ENCODE measurements at regions not wholly inside any gene's neighbourhood (a gene's known extent, or its start where the extent isn't known, plus 50 kb on each side); places are given as distances from the start of the nearest gene placed in this dataset.

DNA sequence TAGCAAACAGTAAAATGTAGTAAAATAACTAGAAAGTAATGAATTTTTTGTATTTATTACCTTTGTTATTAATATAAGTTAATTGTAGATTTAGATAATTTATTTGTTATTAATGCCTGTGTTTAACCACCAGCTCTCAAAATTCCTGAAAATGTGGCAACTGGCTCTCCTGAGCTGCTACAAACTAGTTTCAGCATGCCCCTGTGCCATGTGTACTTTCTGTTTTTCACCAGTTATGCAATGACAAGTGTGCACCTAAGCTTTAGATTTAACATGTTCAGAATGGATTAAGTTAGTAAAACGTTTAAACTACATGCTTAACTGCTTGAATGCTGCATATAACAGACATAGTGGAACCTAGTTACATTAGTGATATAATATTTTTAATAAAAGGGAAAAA lies 88.1 kb downstream of the POSTN start:
- no peak for DNase-seq

- no peak for DNase-seq
Measured at GRCh38 chr13:37505531-37505930, 93.0 kb downstream of the POSTN start.

GRCh38 chr13:37504251-37504650 lies 94.3 kb downstream of the POSTN start:
- DNase-seq = no peak

DNA sequence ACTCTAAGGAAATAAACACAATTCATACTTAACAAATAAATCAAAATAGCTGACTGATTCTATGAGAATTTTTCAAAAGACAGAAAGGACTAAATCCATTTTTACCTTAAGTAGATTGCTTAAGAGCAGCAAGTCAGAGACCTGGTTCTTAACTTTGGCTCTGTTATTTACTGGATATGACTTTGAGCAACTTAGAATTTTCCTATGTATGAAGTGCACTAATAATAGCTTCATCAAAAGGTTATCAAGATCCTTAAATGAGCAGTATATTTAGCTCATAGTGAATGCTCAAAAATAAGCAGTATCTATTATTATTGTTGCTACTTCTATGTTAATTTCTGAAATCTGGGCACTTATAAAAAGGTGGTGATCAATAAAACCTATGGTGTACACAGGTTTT lies 95.3 kb downstream of the POSTN start:
- no peak for DNase-seq

GRCh38 chr13:37502303-37502993 lies 96.1 kb downstream of the POSTN start:
- peak; percentile 26 to 70 for DNase-seq

GRCh38 chr13:37501187-37501586 lies 97.4 kb downstream of the POSTN start:
- no peak for DNase-seq

DNA sequence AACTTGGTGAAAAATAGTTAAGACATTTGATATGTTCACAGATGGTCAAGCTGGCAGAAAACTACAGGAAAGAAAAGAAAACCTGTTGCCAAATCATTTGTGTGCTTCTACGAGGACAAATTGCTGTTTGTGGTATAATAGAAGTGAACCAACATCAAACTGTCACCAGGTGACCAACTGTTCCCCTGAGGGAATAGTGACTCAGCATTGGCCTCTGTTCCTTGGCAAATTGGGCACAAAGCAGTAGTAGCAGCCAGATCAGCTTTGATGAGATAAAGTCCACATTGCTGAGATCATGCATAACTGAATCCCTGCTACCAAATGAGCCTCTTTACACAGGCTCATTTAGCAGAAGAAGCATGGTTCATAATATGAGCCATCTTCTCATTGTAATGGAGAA lies 103.5 kb downstream of the POSTN start:
- no peak for DNase-seq

- DNase-seq = no peak
Measured at GRCh38 chr13:37493775-37494174, 104.8 kb downstream of the POSTN start.

GRCh38 chr13:37492741-37493514 lies 105.6 kb downstream of the POSTN start:
- DNase-seq = no peak

- no peak for DNase-seq
Measured at GRCh38 chr13:37492075-37492474, 106.5 kb downstream of the POSTN start.

DNA sequence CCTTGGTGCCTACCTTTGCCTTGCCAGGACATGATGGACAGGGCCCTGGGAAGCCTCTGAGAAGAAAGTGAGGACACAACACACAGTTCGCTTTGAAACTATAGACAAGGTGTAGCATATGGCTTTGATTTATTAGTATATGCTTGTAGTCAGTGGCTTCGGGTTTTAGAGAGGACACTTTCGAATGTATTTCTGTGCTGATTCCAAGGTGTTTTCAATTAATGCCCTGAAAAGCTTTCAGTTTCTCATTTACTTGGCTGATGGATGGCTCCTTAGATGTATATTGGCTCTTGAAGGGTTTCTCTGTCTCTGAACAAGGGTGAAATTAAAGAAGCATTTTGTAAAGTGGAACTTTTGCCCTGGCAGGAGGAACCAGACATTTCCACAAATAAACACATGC lies 106.9 kb downstream of the POSTN start:
- no peak for DNase-seq

GRCh38 chr13:37490176-37490779 lies 108.3 kb downstream of the POSTN start:
- DNase-seq = no peak

GRCh38 chr13:37488726-37489125 lies 109.8 kb downstream of the POSTN start:
- DNase-seq = no peak

DNA sequence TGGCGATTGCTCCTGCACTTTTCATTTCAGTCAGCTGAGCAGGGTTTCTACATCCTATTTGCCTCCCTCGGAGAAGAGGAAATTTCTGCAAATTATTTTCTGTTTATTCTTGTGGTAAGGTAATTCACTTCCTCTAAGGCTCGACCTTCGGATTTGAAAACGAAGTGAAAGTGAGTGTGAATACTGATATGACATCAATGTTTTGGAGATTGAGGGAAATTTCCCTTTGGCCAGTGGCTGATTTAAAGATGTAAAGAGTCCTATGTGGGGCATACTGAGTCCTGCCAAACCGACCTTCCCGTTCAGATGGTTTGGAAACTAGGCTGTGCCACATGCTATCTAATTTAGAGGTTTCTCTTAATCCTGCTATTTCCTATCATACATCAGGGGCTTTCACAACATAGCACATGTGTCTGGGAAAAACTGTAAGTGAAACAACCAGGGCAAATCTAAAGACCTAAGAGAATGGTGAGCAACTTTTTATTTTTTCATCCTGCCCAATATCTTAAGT lies 112.3 kb downstream of the POSTN start:
- no peak for DNase-seq

DNA sequence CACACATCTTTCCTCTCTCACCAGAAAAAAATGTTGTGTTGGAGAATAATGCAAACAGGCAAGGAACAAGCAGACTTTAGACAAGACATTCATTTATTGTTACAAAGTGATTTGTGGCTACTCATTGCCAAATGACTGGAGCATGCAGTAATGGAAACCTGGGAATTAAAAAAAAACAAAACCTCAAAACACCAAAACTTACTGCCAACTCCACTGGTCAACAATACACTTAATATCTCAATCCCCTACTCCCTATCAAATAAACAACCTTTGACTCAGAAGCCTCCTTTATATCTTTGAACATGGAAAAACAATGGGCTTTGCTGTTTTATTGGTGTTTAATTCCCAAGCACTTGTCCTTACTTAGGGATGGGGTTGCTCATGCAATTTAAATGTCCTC lies 112.8 kb downstream of the POSTN start:
- no peak for DNase-seq

GRCh38 chr13:37484056-37484455 lies 114.5 kb downstream of the POSTN start:
- no peak for DNase-seq

- DNase-seq = peak; percentile 37 to 45
Measured at GRCh38 chr13:37482331-37482730, 116.2 kb downstream of the POSTN start.

GRCh38 chr13:37481885-37482227 lies 116.7 kb downstream of the POSTN start:
- DNase-seq = no peak

DNA sequence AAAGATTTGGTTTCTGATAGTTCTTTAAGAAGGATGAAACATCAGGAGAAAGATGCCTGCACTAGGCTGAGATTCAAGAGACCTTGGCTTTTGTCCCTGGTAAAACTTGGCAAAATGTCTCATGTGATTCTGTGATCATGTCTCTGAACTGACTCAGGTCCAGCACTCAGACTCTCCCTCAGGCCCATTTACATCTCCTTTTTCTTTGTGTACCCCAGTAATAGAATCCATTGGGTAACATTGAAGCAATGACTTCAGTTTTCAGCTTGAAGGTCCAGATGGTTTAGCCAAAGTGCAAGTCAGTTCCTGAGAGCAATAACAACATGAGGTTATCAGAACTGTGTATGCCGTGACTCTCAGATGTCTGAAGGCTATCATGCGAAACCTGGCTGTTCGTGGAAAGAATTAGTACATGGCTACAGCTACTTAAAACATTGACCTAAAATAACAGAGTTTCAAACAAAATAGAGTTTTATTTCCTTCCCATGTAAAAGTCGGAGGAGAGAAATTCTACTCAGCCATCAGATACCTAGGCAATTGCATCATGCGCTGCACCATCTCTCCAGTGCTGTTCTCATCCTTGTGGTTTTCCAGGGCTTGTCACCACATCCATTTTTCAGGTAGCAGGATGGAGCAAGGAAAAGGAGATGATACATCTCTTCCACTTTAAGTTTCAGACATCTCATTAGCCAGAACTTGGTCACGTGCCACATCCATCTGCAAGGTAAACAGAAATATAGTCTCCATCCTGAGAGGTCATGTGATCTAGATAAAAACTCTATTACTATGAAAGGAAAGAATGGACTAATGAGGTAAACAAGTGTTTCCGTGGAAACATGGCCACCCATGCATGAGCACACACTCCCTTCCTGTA lies 117.3 kb downstream of the POSTN start:
- no peak for DNase-seq

DNA sequence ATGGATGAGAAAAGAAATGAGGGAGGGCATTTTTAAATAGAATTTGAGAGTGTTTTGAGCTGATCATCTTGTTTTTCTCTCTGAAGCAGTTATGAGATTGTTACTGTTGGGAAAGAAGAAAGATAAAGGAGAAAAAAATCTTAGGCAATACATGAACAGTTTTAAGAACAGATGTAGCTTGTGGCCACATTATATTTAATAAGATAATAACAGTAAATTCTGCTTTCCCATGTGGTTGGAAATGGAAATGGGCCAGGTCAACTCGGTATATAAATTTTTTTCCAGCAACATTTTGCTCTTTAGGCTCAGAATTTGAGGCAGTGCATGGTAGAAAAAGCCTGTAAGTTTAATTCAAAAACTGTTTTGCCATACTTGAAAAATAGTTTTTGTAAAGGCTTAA lies 118.7 kb downstream of the POSTN start:
- DNase-seq = no peak

DNA sequence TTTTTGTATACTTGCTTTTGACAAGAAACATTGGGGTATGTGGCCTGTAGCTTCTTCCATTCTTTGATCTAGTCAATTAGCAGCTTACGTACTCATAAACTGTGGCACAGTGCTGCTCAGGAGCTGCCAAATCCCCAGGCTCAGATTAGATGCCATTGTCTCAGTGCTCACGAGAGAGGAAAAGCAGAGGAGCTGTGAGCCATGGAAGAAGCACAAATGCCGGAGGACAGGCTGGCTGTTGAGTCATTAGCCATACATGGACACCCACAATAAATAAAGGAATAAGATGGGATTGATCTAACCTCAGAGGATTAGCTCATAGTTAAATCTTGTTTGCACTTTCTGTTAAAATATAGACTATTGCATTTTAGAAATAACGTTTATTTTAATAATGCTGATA lies 121.7 kb downstream of the POSTN start:
- DNase-seq = no peak

- no peak for DNase-seq
Measured at GRCh38 chr13:37475966-37476365, 122.6 kb downstream of the POSTN start.
